A673 (cell line): ENCODE measurements at regions not wholly inside any gene's neighbourhood (a gene's known extent, or its start where the extent isn't known, plus 50 kb on each side); places are given as distances from the start of the nearest gene placed in this dataset.

Experiments used
- EZH2 ChIP-seq: fragments of 200-600 bp; sonication (generic); IDR thresholded peaks from 2 replicates; pipeline ENCODE4 v1.6.1; 2017; ENCODE audit warnings: borderline replicate concordance, low read depth, mild to moderate bottlenecking, mixed read lengths, antibody characterized with exemption, low read length; ENCODE audit not compliant: poor library complexity, severe bottlenecking
- TF ChIP-seq, protein P1 (sequence below): fragments of 300-800, 200-600 bp; sonication (generic); conservative IDR thresholded peaks from 2 replicates; pipeline ENCODE4 v1.5.1; 2017; ENCODE audit warnings: low read depth, mild to moderate bottlenecking, antibody characterized with exemption, low read length, moderate library complexity, mixed read lengths

GRCh38 chr3:43999728-44000319 is 241.9 kb upstream of the TOPAZ1 start:
- TF ChIP-seq, protein P1, sequence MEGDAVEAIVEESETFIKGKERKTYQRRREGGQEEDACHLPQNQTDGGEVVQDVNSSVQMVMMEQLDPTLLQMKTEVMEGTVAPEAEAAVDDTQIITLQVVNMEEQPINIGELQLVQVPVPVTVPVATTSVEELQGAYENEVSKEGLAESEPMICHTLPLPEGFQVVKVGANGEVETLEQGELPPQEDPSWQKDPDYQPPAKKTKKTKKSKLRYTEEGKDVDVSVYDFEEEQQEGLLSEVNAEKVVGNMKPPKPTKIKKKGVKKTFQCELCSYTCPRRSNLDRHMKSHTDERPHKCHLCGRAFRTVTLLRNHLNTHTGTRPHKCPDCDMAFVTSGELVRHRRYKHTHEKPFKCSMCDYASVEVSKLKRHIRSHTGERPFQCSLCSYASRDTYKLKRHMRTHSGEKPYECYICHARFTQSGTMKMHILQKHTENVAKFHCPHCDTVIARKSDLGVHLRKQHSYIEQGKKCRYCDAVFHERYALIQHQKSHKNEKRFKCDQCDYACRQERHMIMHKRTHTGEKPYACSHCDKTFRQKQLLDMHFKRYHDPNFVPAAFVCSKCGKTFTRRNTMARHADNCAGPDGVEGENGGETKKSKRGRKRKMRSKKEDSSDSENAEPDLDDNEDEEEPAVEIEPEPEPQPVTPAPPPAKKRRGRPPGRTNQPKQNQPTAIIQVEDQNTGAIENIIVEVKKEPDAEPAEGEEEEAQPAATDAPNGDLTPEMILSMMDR = no peak
- no peak for TF ChIP-seq EZH2
